Retinal pigment epithelial cell (primary cell): ENCODE measurements at regions not wholly inside any gene's neighbourhood (a gene's known extent, or its start where the extent isn't known, plus 50 kb on each side); places are given as distances from the start of the nearest gene placed in this dataset.

Source experiments
- DNase-seq: peaks from one replicate; pipeline ENCODE4 v3.0.0-alpha.2; 2010; ENCODE audit warnings: low read depth
- H3K4me3 ChIP-seq: 2 replicates; pipeline ENCODE4 v1.5.1; 2011; ENCODE audit warnings: mild to moderate bottlenecking, low read length, control low read depth, moderate library complexity
- TF ChIP-seq, protein P1 (sequence below): conservative IDR thresholded peaks from 2 replicates; pipeline ENCODE4 v1.5.1; 2011; ENCODE audit warnings: low read depth, low read length, control low read depth, inconsistent platforms

DNA sequence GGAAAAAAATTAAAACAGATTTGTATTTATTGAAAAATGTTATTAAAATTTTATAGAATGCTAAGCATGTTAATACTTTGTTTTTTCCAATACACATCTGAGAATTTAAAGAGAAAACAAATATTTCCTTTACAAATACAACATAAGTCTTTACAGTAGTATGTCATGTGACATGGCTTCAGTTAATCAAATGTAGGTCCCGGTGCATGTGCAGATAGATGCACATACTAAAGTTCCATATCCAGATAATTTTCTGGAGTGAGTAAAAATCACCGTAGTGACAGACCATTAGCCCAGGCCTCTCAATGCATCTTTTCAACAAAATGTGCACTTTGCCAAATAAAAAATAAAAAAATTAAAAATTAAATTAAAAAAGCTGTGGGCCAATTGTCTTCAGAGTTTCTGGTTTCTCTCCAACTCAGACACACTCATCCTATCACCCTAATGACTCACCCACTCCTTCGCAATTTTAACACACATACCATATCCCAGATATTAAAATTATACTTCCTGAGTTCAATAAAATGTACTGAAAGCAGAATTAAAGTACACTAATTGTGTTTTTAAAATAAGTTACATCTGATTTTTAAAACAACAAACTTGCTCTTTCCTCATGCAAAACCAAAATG lies 508.1 kb downstream of the NR2F1-AS1 start:
- TF ChIP-seq, protein P1, sequence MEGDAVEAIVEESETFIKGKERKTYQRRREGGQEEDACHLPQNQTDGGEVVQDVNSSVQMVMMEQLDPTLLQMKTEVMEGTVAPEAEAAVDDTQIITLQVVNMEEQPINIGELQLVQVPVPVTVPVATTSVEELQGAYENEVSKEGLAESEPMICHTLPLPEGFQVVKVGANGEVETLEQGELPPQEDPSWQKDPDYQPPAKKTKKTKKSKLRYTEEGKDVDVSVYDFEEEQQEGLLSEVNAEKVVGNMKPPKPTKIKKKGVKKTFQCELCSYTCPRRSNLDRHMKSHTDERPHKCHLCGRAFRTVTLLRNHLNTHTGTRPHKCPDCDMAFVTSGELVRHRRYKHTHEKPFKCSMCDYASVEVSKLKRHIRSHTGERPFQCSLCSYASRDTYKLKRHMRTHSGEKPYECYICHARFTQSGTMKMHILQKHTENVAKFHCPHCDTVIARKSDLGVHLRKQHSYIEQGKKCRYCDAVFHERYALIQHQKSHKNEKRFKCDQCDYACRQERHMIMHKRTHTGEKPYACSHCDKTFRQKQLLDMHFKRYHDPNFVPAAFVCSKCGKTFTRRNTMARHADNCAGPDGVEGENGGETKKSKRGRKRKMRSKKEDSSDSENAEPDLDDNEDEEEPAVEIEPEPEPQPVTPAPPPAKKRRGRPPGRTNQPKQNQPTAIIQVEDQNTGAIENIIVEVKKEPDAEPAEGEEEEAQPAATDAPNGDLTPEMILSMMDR = no peak
- no peak overlapping the region for H3K4me3 ChIP-seq
- no peak for DNase-seq

DNA sequence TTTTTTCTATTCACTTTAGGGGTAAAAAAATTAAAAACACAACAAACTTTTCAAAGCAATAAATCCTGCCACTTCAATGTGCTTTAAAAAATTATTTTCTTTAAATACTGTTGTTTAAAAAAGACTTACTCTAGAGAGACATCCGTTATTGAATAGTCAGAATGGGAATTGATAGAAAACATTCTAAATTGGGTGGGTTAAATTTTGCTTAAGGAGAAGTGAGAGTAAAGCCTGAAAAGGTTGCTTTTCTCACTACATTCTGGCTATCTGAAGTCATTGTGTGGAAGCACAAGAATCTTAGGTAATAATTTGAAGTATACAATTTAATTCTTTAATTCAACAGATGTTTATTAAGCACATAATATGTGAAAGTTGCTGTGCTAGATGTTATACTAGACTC lies 509.3 kb downstream of the NR2F1-AS1 start:
- TF ChIP-seq, protein P1 = no peak
- DNase-seq = no peak
- no peak overlapping the region for H3K4me3 ChIP-seq

DNA sequence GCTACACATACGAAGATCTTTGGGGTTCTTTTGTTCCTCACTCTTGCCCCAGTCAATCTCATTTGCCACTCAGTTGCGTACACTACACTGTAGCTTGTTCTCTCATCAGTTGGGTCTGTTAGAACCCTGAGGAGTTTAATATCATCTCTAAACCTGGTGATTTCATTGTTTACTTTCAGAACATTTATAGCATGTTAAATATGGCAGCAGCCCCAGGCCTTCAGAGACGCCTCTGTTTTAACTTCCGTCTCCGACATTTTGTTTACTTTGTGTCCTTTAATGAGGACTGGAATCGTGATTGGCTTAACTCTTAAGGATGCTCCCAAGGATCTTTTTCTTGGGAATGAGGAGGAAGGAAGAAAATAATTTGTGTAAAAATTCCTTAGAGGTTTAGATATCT lies 510.1 kb downstream of the NR2F1-AS1 start:
- no peak for DNase-seq
- TF ChIP-seq, protein P1 = no peak
- no peak overlapping the region for H3K4me3 ChIP-seq

GRCh38 chr5:93069276-93069675 lies 511.7 kb downstream of the NR2F1-AS1 start:
- no peak for DNase-seq
- TF ChIP-seq, protein P1 = no peak
- no peak overlapping the region for H3K4me3 ChIP-seq

- TF ChIP-seq, protein P1 = peak; percentile 28
- H3K4me3 ChIP-seq = no peak overlapping the region
- no peak for DNase-seq
Observed at GRCh38 chr5:93062548-93062947, 518.5 kb downstream of the NR2F1-AS1 start.

DNA sequence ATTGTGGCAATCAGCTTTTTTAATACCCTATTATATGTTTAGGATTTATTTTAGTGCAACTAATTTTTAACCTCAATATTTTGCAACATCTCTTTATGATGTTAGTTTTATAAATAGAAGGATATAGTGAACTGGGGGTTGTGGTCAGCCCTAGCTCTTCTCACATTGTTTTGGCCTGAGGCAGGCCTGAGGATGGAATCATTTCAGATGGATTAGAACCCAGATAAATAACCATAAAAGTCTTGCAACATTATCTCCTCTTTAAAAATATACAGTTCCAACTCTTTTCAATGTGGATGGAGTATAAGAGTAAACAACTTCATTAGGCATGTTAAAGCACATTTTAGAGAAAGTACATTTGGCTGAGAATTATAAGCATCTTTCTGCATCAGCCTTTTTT lies 522.7 kb downstream of the NR2F1-AS1 start:
- DNase-seq = no peak
- no peak overlapping the region for H3K4me3 ChIP-seq
- TF ChIP-seq, protein P1 = no peak

- TF ChIP-seq, protein P1 = no peak
- DNase-seq = no peak
- no peak overlapping the region for H3K4me3 ChIP-seq
Observed at GRCh38 chr5:93057311-93057710, 523.7 kb downstream of the NR2F1-AS1 start.
